ENCODE measurements at regions not wholly inside any gene's neighbourhood (a gene's known extent, or its start where the extent isn't known, plus 50 kb on each side); places are given as distances from the start of the nearest gene placed in this dataset.

DNA sequence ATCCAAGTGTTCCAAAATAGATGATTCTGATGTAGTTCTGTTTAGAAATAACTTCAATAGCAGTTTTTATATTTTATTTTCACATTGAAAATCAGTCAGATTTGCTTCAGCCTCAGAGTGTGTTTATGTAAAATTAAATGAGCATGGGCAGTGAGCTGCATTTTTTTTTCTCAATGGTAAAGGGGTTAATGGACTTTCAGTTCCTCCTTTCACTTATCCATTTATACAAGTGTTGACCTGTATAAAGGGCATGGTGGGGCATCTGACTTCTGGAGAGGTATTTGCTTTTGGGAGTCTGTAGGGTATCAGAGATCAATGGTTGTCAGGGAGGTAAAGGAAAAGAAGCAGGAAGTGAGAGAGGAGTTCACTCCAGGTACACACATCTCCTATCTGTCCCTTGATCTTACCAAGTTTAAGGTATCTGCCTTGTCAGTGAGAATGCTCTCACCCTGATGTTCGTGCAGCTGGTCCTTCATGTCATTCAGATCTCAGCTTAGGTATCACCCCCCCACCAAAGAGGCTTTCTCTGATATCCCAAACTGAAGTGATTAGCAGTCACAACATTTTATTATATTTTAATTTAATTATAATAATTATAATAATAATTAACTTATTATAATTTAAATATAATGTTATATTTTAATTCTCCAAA, 181.6 kb upstream of the LMNTD1 start:
- DNase-seq (ENCODE audit: extremely low read depth in 1 of 11, low read depth in 9 of 11, low spot score in 4 of 11) = no peak

DNA sequence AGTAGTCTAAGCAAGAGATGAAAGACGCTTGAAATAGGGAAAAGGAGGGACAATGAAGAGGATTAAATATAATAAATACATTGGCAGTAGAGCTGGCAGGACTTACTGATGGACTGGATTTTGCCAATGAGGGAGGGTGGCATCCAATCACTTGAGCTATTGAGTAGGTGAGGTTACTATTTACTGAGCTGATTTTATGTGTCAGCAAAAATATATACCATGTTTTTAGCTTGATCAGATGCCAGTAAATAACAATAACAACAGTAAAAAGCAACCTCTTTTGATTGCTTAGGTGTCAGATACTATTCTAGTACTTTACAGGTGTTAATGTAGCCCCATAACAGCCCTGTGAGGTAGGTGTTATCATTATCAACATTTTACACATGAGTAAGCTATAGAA, 187.5 kb upstream of the LMNTD1 start:
- DNase-seq (ENCODE audit: extremely low read depth in 1 of 11, low read depth in 9 of 11, low spot score in 4 of 11) = no peak

DNA sequence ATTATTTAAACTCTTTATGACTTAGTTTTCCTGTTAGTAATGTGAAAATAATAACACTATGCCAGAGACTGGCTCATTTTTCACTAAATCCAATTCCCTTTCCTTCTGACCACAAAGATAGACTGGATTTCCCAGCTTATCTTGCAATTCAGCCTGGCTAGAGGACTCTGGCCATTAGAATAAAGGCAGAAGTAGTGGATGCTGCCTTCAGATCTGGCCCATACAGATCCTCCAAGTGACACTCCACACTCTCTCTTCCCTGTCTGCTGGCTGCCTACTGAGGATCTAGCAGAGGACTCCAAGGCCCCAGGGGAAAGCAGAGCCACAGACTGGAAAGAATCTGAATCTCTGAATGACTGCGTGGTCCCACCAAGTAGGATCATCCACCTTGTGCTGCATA, 188.8 kb upstream of the LMNTD1 start:
- DNase-seq (ENCODE audit: extremely low read depth in 1 of 11, low read depth in 9 of 11, low spot score in 4 of 11) = no peak

DNA sequence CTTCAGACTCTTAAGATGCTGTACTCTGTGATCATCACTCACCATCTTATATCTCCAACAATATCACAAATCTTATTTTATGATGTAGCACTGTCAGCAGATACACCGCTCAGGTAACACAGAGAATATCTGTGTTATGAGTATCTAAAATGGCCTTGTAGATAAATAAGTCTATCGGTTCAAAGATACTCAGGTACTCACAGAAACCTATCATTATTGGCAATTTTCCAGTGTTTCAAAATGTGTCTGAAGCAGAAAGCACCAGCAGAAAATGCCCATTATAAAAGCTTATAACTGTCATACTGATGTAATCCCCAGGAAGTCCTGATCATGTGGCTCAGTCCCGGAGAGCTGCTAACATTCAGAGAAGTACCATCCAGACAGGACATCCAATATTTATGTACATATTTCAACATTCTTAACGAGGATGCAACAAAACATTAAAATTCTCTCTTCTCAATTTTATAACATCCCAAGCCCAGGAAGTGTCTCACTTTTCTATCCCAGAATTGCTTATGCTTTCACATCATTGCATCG, 190.7 kb upstream of the LMNTD1 start:
- no peak for DNase-seq (ENCODE audit: extremely low read depth in 1 of 11, low read depth in 9 of 11, low spot score in 4 of 11)

DNA sequence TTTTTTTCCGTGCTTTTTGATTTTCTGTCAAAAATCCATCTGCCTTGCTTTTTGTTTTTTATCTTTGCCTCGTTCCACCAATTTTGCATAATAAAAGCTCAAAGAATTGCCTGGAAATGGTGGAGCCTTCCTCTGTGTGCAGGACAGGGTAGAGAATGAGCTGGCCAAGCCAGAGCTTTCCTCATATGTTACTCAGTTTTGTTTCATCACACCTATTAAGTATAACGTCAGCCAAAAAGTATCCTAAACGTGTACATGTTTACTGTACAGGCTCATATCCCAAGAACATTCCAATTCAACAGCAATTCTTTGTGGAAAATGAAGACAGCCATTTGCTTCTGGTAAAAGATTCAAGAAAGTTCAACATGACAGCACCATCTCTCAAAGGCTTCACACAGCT, 191.2 kb upstream of the LMNTD1 start:
- no peak for DNase-seq (ENCODE audit: extremely low read depth in 1 of 11, low read depth in 9 of 11, low spot score in 4 of 11)

DNA sequence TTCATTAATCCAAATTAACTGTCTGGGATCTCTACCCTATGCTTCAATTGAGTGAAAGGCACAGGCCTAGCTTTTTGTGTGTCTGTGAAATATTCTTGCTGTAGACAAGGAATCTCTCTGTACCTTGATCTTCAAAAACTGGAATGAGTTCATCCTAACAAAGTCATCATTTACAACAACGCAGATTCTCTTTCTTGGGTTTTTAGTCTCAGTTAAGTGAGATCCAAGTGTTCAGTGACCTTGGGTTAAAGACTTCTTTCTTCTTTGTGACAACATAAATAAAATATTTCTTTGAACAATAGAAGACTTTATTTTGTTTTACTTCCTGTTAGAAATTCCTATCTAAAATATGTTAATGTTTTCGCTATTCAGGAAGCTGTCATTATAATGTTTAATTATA, 192.2 kb upstream of the LMNTD1 start:
- DNase-seq (ENCODE audit: extremely low read depth in 1 of 11, low read depth in 9 of 11, low spot score in 4 of 11) = no peak

DNA sequence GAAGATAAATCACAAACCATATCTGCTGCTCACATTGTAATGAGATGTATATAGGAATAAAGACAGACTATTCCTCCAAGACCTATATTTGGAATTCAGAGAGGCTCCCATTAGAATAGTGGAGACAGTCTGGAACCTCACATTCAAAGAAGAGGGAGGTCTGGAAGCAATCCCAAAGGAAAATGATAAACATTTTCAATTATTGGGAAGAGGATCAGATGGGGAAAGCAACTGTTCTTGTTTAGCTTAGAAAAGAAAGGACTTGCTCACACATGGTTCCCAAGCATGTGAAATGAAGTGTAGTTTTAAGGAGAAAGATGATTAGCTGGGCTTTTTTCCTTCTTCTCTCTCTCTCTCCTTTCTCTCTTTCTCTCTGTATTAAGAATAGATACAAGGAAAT, 193.0 kb upstream of the LMNTD1 start:
- DNase-seq (ENCODE audit: extremely low read depth in 1 of 11, low read depth in 9 of 11, low spot score in 4 of 11) = no peak

DNA sequence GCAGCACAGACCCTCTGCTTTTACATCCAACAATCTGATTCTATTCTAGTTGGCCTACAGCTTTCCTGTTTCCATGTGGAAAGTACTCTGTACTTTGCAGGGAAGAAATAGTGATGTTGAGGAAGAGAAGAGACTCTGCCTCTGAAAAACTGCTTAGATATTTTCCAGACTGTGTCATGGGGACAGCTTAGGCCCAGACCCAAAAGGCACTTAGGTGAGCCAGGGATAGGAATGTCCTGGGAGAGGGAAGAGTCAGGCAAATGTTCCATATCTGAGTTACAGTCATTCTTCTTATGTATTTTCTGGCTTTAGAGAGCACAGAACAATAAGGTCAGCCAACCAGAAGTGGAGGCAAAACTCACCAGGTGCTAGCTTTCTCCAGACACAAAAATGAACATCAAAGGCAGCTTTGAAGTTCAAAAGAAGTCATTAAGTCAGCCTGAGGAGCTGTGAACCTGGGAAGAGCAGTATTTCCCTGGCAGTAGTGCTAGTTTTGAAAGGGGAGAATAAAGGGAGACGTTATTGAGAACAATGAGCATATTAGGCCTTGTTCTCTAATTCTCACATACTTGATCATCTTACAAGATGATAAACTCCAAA, 199.7 kb upstream of the LMNTD1 start:
- no peak for DNase-seq (ENCODE audit: extremely low read depth in 1 of 11, low read depth in 9 of 11, low spot score in 4 of 11)

DNA sequence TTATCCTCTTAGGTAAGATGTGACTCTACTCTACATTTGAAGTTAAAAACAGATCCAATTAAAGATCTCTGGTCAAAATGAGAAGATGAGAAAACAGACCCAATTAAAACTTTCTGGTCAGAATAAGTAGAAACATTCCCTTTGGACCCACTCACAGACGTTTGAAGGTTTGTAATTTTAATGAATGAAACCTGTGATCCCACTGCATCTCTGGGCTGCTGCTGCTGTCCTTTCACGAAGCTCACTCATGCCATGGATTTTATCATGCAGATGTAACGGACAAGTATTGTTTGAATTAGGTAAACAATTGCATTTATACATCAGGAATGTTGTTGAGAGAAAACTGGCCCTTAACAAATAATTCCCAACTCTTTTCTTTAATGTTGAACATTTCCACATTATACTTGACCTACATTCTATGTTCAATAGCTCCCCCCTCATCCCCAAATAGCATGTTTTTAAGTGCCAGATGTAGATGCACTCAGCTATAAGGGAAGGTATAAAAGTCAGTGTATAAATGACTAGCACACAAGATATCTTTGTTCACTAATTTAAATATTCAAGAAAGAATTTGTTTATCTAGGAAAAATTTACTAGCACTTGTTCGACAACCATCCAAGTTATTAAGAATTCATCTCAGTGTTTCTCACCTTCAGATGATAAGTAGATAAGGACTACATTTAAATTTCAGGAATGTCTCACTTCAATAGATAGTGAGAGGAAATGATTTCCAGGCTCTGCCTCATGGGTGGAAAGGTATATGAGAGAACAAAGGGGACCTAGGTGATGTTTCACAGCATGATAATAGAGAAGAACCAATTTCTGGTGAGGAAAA, 202.3 kb upstream of the LMNTD1 start:
- DNase-seq (ENCODE audit: extremely low read depth in 1 of 11, low read depth in 9 of 11, low spot score in 4 of 11) = no peak

DNA sequence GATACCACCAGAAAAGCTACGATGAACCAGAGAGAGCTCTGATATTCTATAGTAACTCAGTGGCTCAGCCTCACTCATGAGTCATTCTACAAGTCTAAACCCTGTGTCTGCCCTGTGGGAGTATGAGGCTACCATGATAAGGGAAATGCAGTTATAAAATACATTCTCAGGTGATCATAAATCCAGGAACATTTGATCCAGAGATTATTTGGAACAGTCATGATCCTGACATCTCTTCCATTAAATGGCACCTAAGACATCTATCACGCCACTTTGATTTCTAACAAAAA, 202.6 kb upstream of the RASSF8 start:
- DNase-seq (ENCODE audit: extremely low read depth in 1 of 11, low read depth in 9 of 11, low spot score in 4 of 11) = no peak

DNA sequence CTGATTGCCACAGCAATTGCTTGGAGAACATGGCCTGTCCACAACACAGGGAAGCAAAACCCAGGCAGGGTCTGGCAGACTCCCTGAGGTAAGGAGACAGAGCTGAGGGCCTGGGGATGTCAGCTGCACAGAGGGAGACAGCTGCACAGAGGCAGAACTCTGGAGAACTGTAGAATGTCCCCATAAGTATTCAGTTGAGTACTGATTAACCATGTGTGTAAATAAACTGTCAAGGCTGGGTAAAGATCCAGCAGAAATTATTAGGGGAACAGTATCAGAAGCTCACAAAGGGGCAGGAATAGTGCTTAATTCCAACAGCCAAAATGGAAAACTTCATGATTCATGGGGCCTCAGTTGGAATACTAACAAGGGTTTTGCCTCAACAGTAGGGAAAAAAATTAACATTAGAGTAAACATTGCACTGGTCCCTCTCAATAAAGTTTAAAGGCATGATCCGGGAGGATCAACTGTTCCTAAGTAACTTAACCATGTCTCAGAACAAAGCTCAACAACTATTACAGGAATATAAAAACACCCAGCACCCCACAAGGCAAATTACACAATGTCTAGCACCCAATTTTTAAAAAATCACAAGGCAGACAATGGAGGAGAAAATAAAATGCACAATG, 201.3 kb upstream of the RASSF8 start:
- DNase-seq (ENCODE audit: extremely low read depth in 1 of 11, low read depth in 9 of 11, low spot score in 4 of 11) = no peak

DNA sequence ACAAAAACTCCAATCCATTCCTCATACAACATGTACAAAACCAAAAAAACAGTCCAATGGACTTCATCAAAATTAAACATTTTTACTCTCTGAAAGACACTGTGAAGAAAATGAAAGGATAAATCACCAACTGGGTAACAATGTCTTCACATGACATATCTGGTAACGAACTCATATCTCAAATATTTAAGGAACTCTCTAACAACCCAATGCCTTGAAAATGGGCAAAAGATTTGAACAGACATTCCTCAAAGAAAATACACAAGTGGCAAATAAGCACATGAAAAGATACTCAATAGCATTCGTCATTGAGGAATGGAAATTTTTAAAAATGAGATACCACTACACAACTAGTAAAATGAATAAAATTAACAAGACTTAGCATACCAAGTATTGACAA, 198.7 kb upstream of the RASSF8 start:
- no peak for DNase-seq (ENCODE audit: extremely low read depth in 1 of 11, low read depth in 9 of 11, low spot score in 4 of 11)

DNA sequence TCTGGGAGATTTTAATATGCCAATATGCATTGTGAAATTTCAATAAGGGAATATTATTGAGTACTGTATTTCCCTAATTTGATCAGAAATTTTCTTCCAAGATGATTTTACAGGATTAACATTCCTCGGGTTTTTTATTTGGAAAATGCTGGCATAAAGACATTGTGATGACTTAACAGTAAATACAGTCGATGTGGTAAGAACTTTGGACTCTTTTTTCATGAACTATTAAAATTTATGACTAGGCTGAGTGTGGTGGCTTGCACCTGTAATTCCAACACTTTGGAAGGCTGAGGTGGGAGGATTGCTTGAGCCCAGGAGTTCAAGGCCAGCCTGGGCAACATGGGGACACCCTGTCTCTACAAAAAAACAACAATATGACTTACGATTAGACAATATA, 197.1 kb upstream of the RASSF8 start:
- no peak for DNase-seq (ENCODE audit: extremely low read depth in 1 of 11, low read depth in 9 of 11, low spot score in 4 of 11)

DNA sequence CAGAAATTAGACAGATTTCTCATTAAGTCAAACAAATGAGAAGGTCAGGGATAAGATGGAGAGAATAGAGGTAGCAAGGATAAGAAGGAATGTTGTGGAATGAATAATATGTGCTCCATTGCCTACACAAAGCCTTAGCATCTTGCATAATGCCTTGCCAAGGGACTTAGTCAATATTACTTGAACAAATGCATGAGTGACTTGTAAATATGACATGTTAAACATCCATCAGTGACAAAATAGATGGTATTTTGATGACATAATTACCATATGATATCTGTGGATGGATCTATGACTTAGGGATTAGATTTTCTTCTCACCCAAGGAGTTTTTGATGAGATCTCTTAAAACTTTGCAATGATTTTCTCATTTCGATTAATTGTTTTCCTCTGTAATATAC, 194.1 kb upstream of the RASSF8 start:
- no peak for DNase-seq (ENCODE audit: extremely low read depth in 1 of 11, low read depth in 9 of 11, low spot score in 4 of 11)

DNA sequence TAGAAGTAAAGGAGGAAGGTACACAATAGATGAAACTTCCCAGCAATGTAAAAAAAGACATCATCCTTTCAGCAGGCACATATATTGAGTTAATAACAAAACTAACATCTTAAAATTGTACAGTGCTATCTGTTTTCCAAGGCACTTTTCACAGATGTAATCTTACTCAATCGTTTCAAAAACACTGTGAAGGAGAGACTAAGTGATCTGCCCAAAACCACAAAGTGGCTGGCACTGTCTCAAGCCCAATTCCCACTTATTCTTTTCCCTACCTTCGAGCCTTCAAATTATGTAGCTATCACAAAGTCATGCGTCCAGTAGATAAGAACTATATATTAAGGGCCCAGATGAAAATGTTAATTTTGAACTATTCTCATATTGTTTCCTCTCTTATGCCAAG, 193.6 kb upstream of the RASSF8 start:
- DNase-seq (ENCODE audit: extremely low read depth in 1 of 11, low read depth in 9 of 11, low spot score in 4 of 11) = no peak

DNA sequence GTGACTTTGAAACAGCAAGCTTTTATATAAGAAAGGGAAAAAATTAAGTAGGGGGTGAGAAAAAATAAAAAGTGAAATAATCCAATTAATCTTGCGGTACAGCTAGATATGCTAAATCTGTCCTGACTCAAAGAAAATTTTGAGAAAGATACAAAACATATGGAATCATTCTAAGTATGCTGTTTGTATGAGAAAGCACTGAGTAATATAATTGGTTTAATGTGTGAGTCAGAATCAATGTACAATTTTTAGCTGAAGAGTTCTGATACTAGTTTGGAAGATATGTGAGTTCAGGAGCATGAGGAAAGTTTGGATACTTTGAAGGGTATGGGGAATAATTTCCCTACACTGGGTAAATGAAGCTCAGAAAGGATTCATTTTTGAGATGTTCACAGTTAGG, 190.9 kb upstream of the RASSF8 start:
- DNase-seq (ENCODE audit: extremely low read depth in 1 of 11, low read depth in 9 of 11, low spot score in 4 of 11) = no peak

DNA sequence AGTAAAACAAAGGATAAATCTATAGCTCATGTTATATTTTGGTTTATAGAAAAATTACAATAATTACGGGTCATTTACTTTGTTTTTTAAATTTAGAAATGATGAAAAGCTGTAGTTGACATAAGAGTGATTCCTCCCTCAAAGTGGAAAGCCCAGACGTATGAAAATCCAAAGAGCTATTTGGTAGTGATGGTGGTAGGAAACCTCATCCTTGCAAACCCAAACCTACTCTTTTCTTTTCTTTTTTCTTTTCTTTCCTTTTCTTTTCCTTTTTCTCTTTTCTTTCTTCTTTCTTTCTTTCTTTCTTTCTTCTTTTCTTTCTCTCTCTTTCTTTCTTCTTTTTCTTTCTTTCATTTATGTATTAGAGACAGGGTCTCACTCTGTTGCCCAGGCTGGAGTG, 190.3 kb upstream of the RASSF8 start:
- DNase-seq (ENCODE audit: extremely low read depth in 1 of 11, low read depth in 9 of 11, low spot score in 4 of 11) = no peak

DNA sequence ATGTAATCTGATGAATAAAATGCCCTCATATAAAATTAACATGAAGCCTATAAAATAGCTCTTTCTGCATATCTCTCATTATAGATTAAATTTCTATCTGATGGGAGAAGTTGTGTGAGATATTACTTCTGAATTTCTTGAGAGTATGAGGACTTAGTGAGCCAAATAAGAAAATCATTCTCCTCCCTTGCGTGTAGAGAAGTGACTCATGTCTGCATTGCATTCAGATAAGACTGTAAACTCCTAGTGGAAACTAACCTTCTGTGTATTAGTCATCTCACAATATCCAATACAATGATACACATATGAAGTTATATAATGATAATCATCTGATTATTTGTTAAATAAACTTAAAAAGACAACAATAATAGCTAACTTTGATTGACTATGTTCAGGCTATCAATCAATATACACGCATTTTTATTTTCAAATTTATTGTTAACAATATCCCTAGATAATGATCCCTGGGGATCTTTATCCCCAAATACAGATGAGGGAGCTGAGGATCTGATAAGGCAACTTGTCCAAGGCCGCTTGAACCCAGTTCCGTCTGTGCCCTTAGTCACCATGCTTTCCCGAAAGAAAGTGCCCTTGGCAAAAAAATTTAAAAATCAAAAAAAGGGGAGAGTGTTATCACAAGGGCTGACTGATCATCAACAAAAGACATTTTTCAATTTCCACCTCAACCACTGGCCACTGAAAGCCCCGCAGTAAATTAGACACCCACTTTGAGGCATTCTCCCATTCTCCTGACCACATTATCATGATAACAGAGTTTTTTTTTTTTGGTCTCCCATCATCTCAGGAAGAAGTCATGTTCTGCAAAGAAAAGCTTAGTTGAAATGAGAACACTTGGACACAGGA, 189.2 kb upstream of the RASSF8 start:
- DNase-seq (ENCODE audit: extremely low read depth in 1 of 11, low read depth in 9 of 11, low spot score in 4 of 11) = no peak

DNA sequence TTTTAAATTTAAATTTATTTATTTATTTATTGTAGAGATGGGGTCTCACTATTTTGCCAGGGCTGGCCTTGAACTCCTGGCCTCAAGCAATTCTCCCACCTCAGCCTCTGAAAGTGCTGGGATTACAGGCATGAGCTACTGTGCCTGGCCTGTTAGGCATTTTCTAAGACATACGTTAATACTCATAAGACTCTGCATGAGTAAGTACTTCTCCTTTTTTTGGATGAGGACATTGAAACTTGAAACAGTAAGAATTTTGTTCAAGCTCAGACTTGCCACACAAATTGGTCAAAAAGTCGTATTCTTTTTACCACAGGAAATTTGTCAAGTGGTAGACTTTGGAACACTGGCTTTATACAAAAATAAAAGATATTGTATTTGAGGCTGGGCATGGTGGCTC, 187.4 kb upstream of the RASSF8 start:
- DNase-seq (ENCODE audit: extremely low read depth in 1 of 11, low read depth in 9 of 11, low spot score in 4 of 11) = no peak
